ENCODE measurements at regions not wholly inside any gene's neighbourhood (a gene's known extent, or its start where the extent isn't known, plus 50 kb on each side); places are given as distances from the start of the nearest gene placed in this dataset.

DNA sequence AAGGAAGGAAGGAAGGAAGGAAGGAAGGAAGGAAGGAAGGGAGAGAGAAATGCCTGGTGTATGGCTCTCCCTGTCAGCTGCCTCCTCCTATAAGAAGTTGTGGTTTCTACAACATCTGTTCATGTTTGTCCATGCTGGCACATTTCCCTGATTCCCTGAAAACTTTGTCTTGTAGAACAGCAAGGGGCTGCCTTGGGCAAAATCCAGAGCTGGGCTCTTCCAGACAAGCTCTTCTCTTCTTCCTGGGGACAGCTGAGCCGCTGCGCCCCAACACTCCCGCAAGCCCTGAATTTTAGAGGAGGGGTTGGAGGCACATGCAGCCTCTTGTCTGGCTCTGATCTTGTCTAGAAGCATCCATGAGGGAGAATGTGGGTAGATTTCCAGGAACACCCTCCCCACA is 282.0 kb upstream of the ADARB2 start:
- no peaks in the 10 kb centered on the region for H3K4me1 Mint-ChIP-seq
- H3K9me3 Mint-ChIP-seq = no peaks in the 10 kb centered on the region

More for the DNA sequence above, 282.0 kb upstream of the ADARB2 start:
- H3K4me2 ChIP-seq = no peak overlapping the region
- no peak overlapping the region for H2AFZ ChIP-seq
- Mint-ChIP-seq H3K4me3 (no peak overlapping the region), H3K27ac (no peak overlapping the region), H3K36me3 (ENCODE audit: low read depth) (no peaks in the 10 kb centered on the region), H3K27me3 (ENCODE audit: insufficient read depth, low read depth, poor library complexity) (peaks cover 6% of the 10 kb centered on the region)
- H3K27ac ChIP-seq (ENCODE audit: low read depth) = no peak overlapping the region
- DNase-seq (ENCODE audit: low spot score) (no peak), ATAC-seq (no peak)
- H3K79me2 ChIP-seq (replicated peaks; ENCODE audit: insufficient read depth) = no peaks in the 10 kb centered on the region
- H4K20me1 ChIP-seq (replicated peaks; ENCODE audit: insufficient read depth) = no peaks in the 10 kb centered on the region
- H3K4me1 ChIP-seq (ENCODE audit: insufficient read depth) = no peaks in the 10 kb centered on the region
- H3K27me3 ChIP-seq (ENCODE audit: insufficient read depth) = no peaks in the 10 kb centered on the region
- no peaks in the 10 kb centered on the region for H3K9me2 ChIP-seq (ENCODE audit: insufficient read depth)
- H3K4me3 ChIP-seq = no peak overlapping the region
- TF ChIP-seq ZNF114 (CRISPR knock-in tag; IDR thresholded peaks at IDR 0.05) = no peak
- no peak for TF ChIP-seq EZH2phosphoT487 (IDR thresholded peaks at IDR 0.05; ENCODE audit: unreplicated experiment)
- no peak for TF ChIP-seq JUNB (IDR thresholded peaks at IDR 0.05; ENCODE audit: unreplicated experiment)
- TF ChIP-seq, protein P1, sequence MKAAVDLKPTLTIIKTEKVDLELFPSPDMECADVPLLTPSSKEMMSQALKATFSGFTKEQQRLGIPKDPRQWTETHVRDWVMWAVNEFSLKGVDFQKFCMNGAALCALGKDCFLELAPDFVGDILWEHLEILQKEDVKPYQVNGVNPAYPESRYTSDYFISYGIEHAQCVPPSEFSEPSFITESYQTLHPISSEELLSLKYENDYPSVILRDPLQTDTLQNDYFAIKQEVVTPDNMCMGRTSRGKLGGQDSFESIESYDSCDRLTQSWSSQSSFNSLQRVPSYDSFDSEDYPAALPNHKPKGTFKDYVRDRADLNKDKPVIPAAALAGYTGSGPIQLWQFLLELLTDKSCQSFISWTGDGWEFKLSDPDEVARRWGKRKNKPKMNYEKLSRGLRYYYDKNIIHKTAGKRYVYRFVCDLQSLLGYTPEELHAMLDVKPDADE (IDR thresholded peaks at IDR 0.05) = no peak
- no peak for TF ChIP-seq NANOG (IDR thresholded peaks at IDR 0.05; ENCODE audit: borderline replicate concordance)
- no peak for TF ChIP-seq EZH2 (IDR thresholded peaks at IDR 0.05; ENCODE audit: low read depth, unreplicated experiment)
- TF ChIP-seq CREB1 (CRISPR knock-in tag; IDR thresholded peaks at IDR 0.05; ENCODE audit: low read depth) = no peak
- TF ChIP-seq, protein P2, sequence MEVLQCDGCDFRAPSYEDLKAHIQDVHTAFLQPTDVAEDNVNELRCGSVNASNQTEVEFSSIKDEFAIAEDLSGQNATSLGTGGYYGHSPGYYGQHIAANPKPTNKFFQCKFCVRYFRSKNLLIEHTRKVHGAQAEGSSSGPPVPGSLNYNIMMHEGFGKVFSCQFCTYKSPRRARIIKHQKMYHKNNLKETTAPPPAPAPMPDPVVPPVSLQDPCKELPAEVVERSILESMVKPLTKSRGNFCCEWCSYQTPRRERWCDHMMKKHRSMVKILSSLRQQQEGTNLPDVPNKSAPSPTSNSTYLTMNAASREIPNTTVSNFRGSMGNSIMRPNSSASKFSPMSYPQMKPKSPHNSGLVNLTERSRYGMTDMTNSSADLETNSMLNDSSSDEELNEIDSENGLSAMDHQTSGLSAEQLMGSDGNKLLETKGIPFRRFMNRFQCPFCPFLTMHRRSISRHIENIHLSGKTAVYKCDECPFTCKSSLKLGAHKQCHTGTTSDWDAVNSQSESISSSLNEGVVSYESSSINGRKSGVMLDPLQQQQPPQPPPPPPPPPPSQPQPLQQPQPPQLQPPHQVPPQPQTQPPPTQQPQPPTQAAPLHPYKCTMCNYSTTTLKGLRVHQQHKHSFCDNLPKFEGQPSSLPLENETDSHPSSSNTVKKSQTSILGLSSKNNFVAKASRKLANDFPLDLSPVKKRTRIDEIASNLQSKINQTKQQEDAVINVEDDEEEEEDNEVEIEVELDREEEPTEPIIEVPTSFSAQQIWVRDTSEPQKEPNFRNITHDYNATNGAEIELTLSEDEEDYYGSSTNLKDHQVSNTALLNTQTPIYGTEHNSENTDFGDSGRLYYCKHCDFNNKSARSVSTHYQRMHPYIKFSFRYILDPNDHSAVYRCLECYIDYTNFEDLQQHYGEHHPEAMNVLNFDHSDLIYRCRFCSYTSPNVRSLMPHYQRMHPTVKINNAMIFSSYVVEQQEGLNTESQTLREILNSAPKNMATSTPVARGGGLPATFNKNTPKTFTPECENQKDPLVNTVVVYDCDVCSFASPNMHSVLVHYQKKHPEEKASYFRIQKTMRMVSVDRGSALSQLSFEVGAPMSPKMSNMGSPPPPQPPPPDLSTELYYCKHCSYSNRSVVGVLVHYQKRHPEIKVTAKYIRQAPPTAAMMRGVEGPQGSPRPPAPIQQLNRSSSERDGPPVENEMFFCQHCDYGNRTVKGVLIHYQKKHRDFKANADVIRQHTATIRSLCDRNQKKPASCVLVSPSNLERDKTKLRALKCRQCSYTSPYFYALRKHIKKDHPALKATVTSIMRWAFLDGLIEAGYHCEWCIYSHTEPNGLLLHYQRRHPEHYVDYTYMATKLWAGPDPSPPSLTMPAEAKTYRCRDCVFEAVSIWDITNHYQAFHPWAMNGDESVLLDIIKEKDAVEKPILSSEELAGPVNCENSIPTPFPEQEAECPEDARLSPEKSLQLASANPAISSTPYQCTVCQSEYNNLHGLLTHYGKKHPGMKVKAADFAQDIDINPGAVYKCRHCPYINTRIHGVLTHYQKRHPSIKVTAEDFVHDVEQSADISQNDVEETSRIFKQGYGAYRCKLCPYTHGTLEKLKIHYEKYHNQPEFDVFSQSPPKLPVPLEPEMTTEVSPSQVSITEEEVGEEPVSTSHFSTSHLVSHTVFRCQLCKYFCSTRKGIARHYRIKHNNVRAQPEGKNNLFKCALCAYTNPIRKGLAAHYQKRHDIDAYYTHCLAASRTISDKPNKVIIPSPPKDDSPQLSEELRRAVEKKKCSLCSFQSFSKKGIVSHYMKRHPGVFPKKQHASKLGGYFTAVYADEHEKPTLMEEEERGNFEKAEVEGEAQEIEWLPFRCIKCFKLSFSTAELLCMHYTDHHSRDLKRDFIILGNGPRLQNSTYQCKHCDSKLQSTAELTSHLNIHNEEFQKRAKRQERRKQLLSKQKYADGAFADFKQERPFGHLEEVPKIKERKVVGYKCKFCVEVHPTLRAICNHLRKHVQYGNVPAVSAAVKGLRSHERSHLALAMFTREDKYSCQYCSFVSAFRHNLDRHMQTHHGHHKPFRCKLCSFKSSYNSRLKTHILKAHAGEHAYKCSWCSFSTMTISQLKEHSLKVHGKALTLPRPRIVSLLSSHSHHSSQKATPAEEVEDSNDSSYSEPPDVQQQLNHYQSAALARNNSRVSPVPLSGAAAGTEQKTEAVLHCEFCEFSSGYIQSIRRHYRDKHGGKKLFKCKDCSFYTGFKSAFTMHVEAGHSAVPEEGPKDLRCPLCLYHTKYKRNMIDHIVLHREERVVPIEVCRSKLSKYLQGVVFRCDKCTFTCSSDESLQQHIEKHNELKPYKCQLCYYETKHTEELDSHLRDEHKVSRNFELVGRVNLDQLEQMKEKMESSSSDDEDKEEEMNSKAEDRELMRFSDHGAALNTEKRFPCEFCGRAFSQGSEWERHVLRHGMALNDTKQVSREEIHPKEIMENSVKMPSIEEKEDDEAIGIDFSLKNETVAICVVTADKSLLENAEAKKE (CRISPR knock-in tag; IDR thresholded peaks at IDR 0.05) = no peak
- TF ChIP-seq ZNF331 (CRISPR knock-in tag; IDR thresholded peaks at IDR 0.05; ENCODE audit: low read depth) = no peak
- TF ChIP-seq POLR2AphosphoS5 (IDR thresholded peaks at IDR 0.05; ENCODE audit: low read depth) = no peak
- TF ChIP-seq, protein P3, sequence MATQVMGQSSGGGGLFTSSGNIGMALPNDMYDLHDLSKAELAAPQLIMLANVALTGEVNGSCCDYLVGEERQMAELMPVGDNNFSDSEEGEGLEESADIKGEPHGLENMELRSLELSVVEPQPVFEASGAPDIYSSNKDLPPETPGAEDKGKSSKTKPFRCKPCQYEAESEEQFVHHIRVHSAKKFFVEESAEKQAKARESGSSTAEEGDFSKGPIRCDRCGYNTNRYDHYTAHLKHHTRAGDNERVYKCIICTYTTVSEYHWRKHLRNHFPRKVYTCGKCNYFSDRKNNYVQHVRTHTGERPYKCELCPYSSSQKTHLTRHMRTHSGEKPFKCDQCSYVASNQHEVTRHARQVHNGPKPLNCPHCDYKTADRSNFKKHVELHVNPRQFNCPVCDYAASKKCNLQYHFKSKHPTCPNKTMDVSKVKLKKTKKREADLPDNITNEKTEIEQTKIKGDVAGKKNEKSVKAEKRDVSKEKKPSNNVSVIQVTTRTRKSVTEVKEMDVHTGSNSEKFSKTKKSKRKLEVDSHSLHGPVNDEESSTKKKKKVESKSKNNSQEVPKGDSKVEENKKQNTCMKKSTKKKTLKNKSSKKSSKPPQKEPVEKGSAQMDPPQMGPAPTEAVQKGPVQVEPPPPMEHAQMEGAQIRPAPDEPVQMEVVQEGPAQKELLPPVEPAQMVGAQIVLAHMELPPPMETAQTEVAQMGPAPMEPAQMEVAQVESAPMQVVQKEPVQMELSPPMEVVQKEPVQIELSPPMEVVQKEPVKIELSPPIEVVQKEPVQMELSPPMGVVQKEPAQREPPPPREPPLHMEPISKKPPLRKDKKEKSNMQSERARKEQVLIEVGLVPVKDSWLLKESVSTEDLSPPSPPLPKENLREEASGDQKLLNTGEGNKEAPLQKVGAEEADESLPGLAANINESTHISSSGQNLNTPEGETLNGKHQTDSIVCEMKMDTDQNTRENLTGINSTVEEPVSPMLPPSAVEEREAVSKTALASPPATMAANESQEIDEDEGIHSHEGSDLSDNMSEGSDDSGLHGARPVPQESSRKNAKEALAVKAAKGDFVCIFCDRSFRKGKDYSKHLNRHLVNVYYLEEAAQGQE (IDR thresholded peaks at IDR 0.05; ENCODE audit: unreplicated experiment) = no peak
- TF ChIP-seq STAT1 (IDR thresholded peaks at IDR 0.05; ENCODE audit: unreplicated experiment) = no peak
- TF ChIP-seq, protein P4, sequence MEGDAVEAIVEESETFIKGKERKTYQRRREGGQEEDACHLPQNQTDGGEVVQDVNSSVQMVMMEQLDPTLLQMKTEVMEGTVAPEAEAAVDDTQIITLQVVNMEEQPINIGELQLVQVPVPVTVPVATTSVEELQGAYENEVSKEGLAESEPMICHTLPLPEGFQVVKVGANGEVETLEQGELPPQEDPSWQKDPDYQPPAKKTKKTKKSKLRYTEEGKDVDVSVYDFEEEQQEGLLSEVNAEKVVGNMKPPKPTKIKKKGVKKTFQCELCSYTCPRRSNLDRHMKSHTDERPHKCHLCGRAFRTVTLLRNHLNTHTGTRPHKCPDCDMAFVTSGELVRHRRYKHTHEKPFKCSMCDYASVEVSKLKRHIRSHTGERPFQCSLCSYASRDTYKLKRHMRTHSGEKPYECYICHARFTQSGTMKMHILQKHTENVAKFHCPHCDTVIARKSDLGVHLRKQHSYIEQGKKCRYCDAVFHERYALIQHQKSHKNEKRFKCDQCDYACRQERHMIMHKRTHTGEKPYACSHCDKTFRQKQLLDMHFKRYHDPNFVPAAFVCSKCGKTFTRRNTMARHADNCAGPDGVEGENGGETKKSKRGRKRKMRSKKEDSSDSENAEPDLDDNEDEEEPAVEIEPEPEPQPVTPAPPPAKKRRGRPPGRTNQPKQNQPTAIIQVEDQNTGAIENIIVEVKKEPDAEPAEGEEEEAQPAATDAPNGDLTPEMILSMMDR (conservative IDR thresholded peaks at IDR 0.05; ENCODE audit: low read depth in 2 of 2) = no peak
- H3K36me3 ChIP-seq (ENCODE audit: insufficient read depth) = no peaks in the 10 kb centered on the region
- no peaks in the 10 kb centered on the region for H3F3A ChIP-seq (replicated peaks; ENCODE audit: low read depth)
